ENCODE measurements at regions not wholly inside any gene's neighbourhood (a gene's known extent, or its start where the extent isn't known, plus 50 kb on each side); places are given as distances from the start of the nearest gene placed in this dataset.
"Not testable (repeated sequence)": the region's sequence is repeated elsewhere in the genome, so short reads cannot be mapped to it uniquely, and the experiment has no call there.

- Histone ChIP-seq H3K27me3 (ENCODE audit: control insufficient read depth, insufficient read depth, low read length) (no peaks in the 10 kb centered on the region), H3K4me2 (ENCODE audit: low read length) (no peak overlapping the region), H3K9ac (ENCODE audit: low read depth, low read length) (no peak overlapping the region), H3K36me3 (ENCODE audit: insufficient read depth, low read length) (no peaks in the 10 kb centered on the region), H3K9me3 (replicated peaks; ENCODE audit: low read length) (no peaks in the 10 kb centered on the region), H3K4me3 (ENCODE audit: low read length) (no peak overlapping the region), H3K4me1 (ENCODE audit: control insufficient read depth, insufficient read depth, low read length) (peaks cover 5% of the 10 kb centered on the region)
Measured at GRCh38 chr2:187996630-187997029, 295.0 kb upstream of the GULP1 start.

- no peak overlapping the region for H3K9ac ChIP-seq (ENCODE audit: low read depth, low read length)
- H3K36me3 ChIP-seq (ENCODE audit: insufficient read depth, low read length), result no peaks in the 10 kb centered on the region
- no peak overlapping the region for H3K4me3 ChIP-seq (ENCODE audit: low read length)
- H3K4me2 ChIP-seq (ENCODE audit: low read length), result no peak overlapping the region
- H3K9me3 ChIP-seq (replicated peaks; ENCODE audit: low read length), result no peaks in the 10 kb centered on the region
- no peaks in the 10 kb centered on the region for H3K27me3 ChIP-seq (ENCODE audit: control insufficient read depth, insufficient read depth, low read length)
- no peaks in the 10 kb centered on the region for H3K4me1 ChIP-seq (ENCODE audit: control insufficient read depth, insufficient read depth, low read length)
Measured at GRCh38 chr2:188000189-188000588, 291.5 kb upstream of the GULP1 start.

- no peaks in the 10 kb centered on the region for H3K36me3 ChIP-seq (ENCODE audit: insufficient read depth, low read length)
Measured at GRCh38 chr2:188003800-188004199, 287.9 kb upstream of the GULP1 start.

GRCh38 chr2:188013767-188014166 is 277.9 kb upstream of the GULP1 start:
- H3K4me1 ChIP-seq (ENCODE audit: control insufficient read depth, insufficient read depth, low read length), result no peaks in the 10 kb centered on the region
- no peak overlapping the region for H3K4me3 ChIP-seq (ENCODE audit: low read length)
- H3K4me2 ChIP-seq (ENCODE audit: low read length), result no peak overlapping the region
- H3K27me3 ChIP-seq (ENCODE audit: control insufficient read depth, insufficient read depth, low read length), result no peaks in the 10 kb centered on the region
- H3K9ac ChIP-seq (ENCODE audit: low read depth, low read length), result no peak overlapping the region
- no peaks in the 10 kb centered on the region for H3K9me3 ChIP-seq (replicated peaks; ENCODE audit: low read length)
- no peaks in the 10 kb centered on the region for H3K36me3 ChIP-seq (ENCODE audit: insufficient read depth, low read length)

More at GRCh38 chr2:188003800-188004199, 287.9 kb upstream of the GULP1 start:
- H3K27me3 ChIP-seq (ENCODE audit: control insufficient read depth, insufficient read depth, low read length), result no peaks in the 10 kb centered on the region
- H3K9ac ChIP-seq (ENCODE audit: low read depth, low read length), result no peak overlapping the region
- H3K4me2 ChIP-seq (ENCODE audit: low read length), result no peak overlapping the region
- H3K4me1 ChIP-seq (ENCODE audit: control insufficient read depth, insufficient read depth, low read length), result no peaks in the 10 kb centered on the region
- H3K4me3 ChIP-seq (ENCODE audit: low read length), result no peak overlapping the region
- H3K9me3 ChIP-seq (replicated peaks; ENCODE audit: low read length), result no peaks in the 10 kb centered on the region

- Histone ChIP-seq H3K36me3 (ENCODE audit: insufficient read depth, low read length) (no peaks in the 10 kb centered on the region), H3K27me3 (ENCODE audit: control insufficient read depth, insufficient read depth, low read length) (no peaks in the 10 kb centered on the region), H3K4me3 (ENCODE audit: low read length) (no peak overlapping the region), H3K4me2 (ENCODE audit: low read length) (no peak overlapping the region), H3K9ac (ENCODE audit: low read depth, low read length) (no peak overlapping the region), H3K4me1 (ENCODE audit: control insufficient read depth, insufficient read depth, low read length) (no peaks in the 10 kb centered on the region), H3K9me3 (replicated peaks; ENCODE audit: low read length) (no peaks in the 10 kb centered on the region)
Measured at GRCh38 chr2:188016917-188017316, 274.8 kb upstream of the GULP1 start.

GRCh38 chr2:188022389-188022788 is 269.3 kb upstream of the GULP1 start:
- Histone ChIP-seq H3K27me3 (ENCODE audit: control insufficient read depth, insufficient read depth, low read length) (no peaks in the 10 kb centered on the region), H3K4me3 (ENCODE audit: low read length) (no peak overlapping the region), H3K9ac (ENCODE audit: low read depth, low read length) (no peak overlapping the region), H3K4me1 (ENCODE audit: control insufficient read depth, insufficient read depth, low read length) (no peaks in the 10 kb centered on the region), H3K36me3 (ENCODE audit: insufficient read depth, low read length) (no peaks in the 10 kb centered on the region), H3K4me2 (ENCODE audit: low read length) (no peak overlapping the region), H3K9me3 (replicated peaks; ENCODE audit: low read length) (no peaks in the 10 kb centered on the region)

- H3K9me3 ChIP-seq (replicated peaks; ENCODE audit: low read length), result no peaks in the 10 kb centered on the region
- no peaks in the 10 kb centered on the region for H3K4me1 ChIP-seq (ENCODE audit: control insufficient read depth, insufficient read depth, low read length)
- no peak overlapping the region for H3K4me3 ChIP-seq (ENCODE audit: low read length)
- H3K9ac ChIP-seq (ENCODE audit: low read depth, low read length), result no peak overlapping the region
- H3K27me3 ChIP-seq (ENCODE audit: control insufficient read depth, insufficient read depth, low read length), result no peaks in the 10 kb centered on the region
- H3K36me3 ChIP-seq (ENCODE audit: insufficient read depth, low read length), result no peaks in the 10 kb centered on the region
- H3K4me2 ChIP-seq (ENCODE audit: low read length), result no peak overlapping the region
Measured at GRCh38 chr2:188023035-188023434, 268.6 kb upstream of the GULP1 start.

- no peaks in the 10 kb centered on the region for H3K36me3 ChIP-seq (ENCODE audit: insufficient read depth, low read length)
- H3K27me3 ChIP-seq (ENCODE audit: control insufficient read depth, insufficient read depth, low read length), result no peaks in the 10 kb centered on the region
- no peak overlapping the region for H3K4me3 ChIP-seq (ENCODE audit: low read length)
- H3K4me2 ChIP-seq (ENCODE audit: low read length), result no peak overlapping the region
- H3K9me3 ChIP-seq (replicated peaks; ENCODE audit: low read length), result no peaks in the 10 kb centered on the region
- H3K9ac ChIP-seq (ENCODE audit: low read depth, low read length), result no peak overlapping the region
- H3K4me1 ChIP-seq (ENCODE audit: control insufficient read depth, insufficient read depth, low read length), result no peaks in the 10 kb centered on the region
Measured at GRCh38 chr2:188024811-188025210, 266.9 kb upstream of the GULP1 start.

GRCh38 chr2:188028739-188029138 is 262.9 kb upstream of the GULP1 start:
- H3K4me3 ChIP-seq (ENCODE audit: low read length), result no peak overlapping the region
- H3K4me2 ChIP-seq (ENCODE audit: low read length), result no peak overlapping the region
- no peaks in the 10 kb centered on the region for H3K27me3 ChIP-seq (ENCODE audit: control insufficient read depth, insufficient read depth, low read length)
- H3K9ac ChIP-seq (ENCODE audit: low read depth, low read length), result no peak overlapping the region
- no peaks in the 10 kb centered on the region for H3K9me3 ChIP-seq (replicated peaks; ENCODE audit: low read length)
- no peaks in the 10 kb centered on the region for H3K36me3 ChIP-seq (ENCODE audit: insufficient read depth, low read length)
- no peaks in the 10 kb centered on the region for H3K4me1 ChIP-seq (ENCODE audit: control insufficient read depth, insufficient read depth, low read length)

- Histone ChIP-seq H3K4me2 (ENCODE audit: low read length) (no peak overlapping the region), H3K9me3 (replicated peaks; ENCODE audit: low read length) (no peaks in the 10 kb centered on the region), H3K27me3 (ENCODE audit: control insufficient read depth, insufficient read depth, low read length) (no peaks in the 10 kb centered on the region), H3K4me1 (ENCODE audit: control insufficient read depth, insufficient read depth, low read length) (peaks cover 5% of the 10 kb centered on the region), H3K4me3 (ENCODE audit: low read length) (no peak overlapping the region), H3K9ac (ENCODE audit: low read depth, low read length) (no peak overlapping the region), H3K36me3 (ENCODE audit: insufficient read depth, low read length) (no peaks in the 10 kb centered on the region)
Measured at GRCh38 chr2:188032306-188032705, 259.4 kb upstream of the GULP1 start.

- no peaks in the 10 kb centered on the region for H3K36me3 ChIP-seq (ENCODE audit: insufficient read depth, low read length)
- H3K27me3 ChIP-seq (ENCODE audit: control insufficient read depth, insufficient read depth, low read length), result no peaks in the 10 kb centered on the region
- H3K4me1 ChIP-seq (ENCODE audit: control insufficient read depth, insufficient read depth, low read length), result peaks cover 5% of the 10 kb centered on the region
- H3K4me2 ChIP-seq (ENCODE audit: low read length), result no peak overlapping the region
- H3K9me3 ChIP-seq (replicated peaks; ENCODE audit: low read length), result no peaks in the 10 kb centered on the region
- no peak overlapping the region for H3K9ac ChIP-seq (ENCODE audit: low read depth, low read length)
- H3K4me3 ChIP-seq (ENCODE audit: low read length), result no peak overlapping the region
Measured at GRCh38 chr2:188032786-188033185, 258.9 kb upstream of the GULP1 start.

- H3K27me3 ChIP-seq (ENCODE audit: control insufficient read depth, insufficient read depth, low read length); H3K9ac ChIP-seq (ENCODE audit: low read depth, low read length); H3K4me1 ChIP-seq (ENCODE audit: control insufficient read depth, insufficient read depth, low read length); H3K4me3 ChIP-seq (ENCODE audit: low read length); H3K36me3 ChIP-seq (ENCODE audit: insufficient read depth, low read length); H3K9me3 ChIP-seq (replicated peaks; ENCODE audit: low read length); H3K4me2 ChIP-seq (ENCODE audit: low read length): not testable (repeated sequence)
Measured at GRCh38 chr2:188033240-188033639, 258.4 kb upstream of the GULP1 start.
